BJ (cell line): ENCODE measurements at regions not wholly inside any gene's neighbourhood (a gene's known extent, or its start where the extent isn't known, plus 50 kb on each side); places are given as distances from the start of the nearest gene placed in this dataset.
"Not testable (repeated sequence)": the region's sequence is repeated elsewhere in the genome, so short reads cannot be mapped to it uniquely, and the experiment has no call there.

Source experiments
- CTCF ChIA-PET: fragments of 350-600 bp; formaldehyde crosslinking; extraction: SDS; loops from one replicate; lab custom pipeline; 2021; ENCODE audit warnings: antibody characterized with exemption, inconsistent platforms; lab: Yijun Ruan, JAX
- POLR2A ChIA-PET: fragments of 300-600 bp; sonication (Branson Sonifier 250); formaldehyde crosslinking; extraction: SDS; loops from one replicate; lab custom pipeline; 2021; ENCODE audit warnings: antibody characterized with exemption; lab: Charles Lee
- DNase-seq: peaks from one replicate; pipeline ENCODE4 v3.0.0-alpha.2; 2011; ENCODE audit warnings: low read depth
- H3K27me3 ChIP-seq: 2 replicates; pipeline ENCODE4 v1.6.0; 2011; ENCODE audit warnings: low read length; ENCODE audit not compliant: control insufficient read depth, insufficient read depth
- H3K36me3 ChIP-seq: 2 replicates; pipeline ENCODE4 v1.5.1; 2011; ENCODE audit warnings: low read length; ENCODE audit not compliant: control insufficient read depth, insufficient read depth
- H3K4me3 ChIP-seq: 2 replicates; pipeline ENCODE4 v1.5.1; 2011; ENCODE audit warnings: low read depth, mild to moderate bottlenecking, control low read depth, low read length
- TF ChIP-seq, protein P1 (sequence below): IDR thresholded peaks from 2 replicates; pipeline ENCODE4 v1.5.1; 2011; ENCODE audit warnings: low read depth, mild to moderate bottlenecking, control low read depth, inconsistent platforms, low read length, moderate library complexity; ENCODE audit not compliant: insufficient read depth

- ChIA-PET CTCF (interaction anchor here (1.5 to 1.9 kb wide), 2 partner anchors 12 to 395 kb away, joined by 5 read pairs; no protein-coding TSS in a partner anchor), POLR2A (no interaction called here)
These were observed 91.4 kb upstream of the CCDC71L start for GRCh38 chr7:106752367-106752766.

GRCh38 chr7:106755024-106755423 is 94.1 kb upstream of the CCDC71L start:
- H3K36me3 ChIP-seq, POLR2A ChIA-PET: not testable (repeated sequence)
- CTCF ChIA-PET = interaction anchor here (0.6 to 1.7 kb wide), 3 partner anchors 9 to 115 kb away, joined by 3 to 5 read pairs (median 3); no protein-coding TSS in a partner anchor

More at GRCh38 chr7:106752367-106752766, 91.4 kb upstream of the CCDC71L start:
- H3K4me3 ChIP-seq = no peak overlapping the region
- no peak for DNase-seq
- no peaks in the 10 kb centered on the region for H3K36me3 ChIP-seq
- TF ChIP-seq, protein P1, sequence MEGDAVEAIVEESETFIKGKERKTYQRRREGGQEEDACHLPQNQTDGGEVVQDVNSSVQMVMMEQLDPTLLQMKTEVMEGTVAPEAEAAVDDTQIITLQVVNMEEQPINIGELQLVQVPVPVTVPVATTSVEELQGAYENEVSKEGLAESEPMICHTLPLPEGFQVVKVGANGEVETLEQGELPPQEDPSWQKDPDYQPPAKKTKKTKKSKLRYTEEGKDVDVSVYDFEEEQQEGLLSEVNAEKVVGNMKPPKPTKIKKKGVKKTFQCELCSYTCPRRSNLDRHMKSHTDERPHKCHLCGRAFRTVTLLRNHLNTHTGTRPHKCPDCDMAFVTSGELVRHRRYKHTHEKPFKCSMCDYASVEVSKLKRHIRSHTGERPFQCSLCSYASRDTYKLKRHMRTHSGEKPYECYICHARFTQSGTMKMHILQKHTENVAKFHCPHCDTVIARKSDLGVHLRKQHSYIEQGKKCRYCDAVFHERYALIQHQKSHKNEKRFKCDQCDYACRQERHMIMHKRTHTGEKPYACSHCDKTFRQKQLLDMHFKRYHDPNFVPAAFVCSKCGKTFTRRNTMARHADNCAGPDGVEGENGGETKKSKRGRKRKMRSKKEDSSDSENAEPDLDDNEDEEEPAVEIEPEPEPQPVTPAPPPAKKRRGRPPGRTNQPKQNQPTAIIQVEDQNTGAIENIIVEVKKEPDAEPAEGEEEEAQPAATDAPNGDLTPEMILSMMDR = no peak
- no peaks in the 10 kb centered on the region for H3K27me3 ChIP-seq

DNA sequence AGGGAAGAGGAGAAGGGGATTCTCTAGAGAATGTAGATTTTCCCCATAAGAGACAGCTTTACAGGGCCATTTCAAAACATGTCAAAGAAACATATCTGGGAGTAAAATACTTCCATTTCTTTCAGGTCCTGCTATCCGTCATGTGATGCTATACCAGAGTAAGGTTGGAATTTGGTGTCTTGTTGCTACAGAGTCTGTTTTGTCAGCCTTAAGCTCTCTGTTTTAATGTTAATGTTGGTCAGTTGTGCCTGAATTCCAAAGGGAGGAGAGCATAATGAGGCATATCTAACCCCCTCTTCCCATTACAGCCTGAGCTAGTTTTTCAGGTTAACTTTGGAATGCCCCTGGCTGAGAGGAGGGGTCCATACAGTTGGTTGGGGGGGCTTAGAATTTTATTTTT is 94.7 kb upstream of the CCDC71L start:
- ChIA-PET POLR2A (no interaction called here), CTCF (interaction anchor here (0.6 to 1.7 kb wide), 4 partner anchors 10 to 579 kb away, joined by 3 to 5 read pairs (median 3); no protein-coding TSS in a partner anchor)
- Histone ChIP-seq H3K36me3 (no peaks in the 10 kb centered on the region), H3K4me3 (no peak overlapping the region), H3K27me3 (no peaks in the 10 kb centered on the region)
- DNase-seq = no peak
- TF ChIP-seq, protein P1 = no peak

More at GRCh38 chr7:106755024-106755423, 94.1 kb upstream of the CCDC71L start:
- H3K27me3 ChIP-seq, H3K4me3 ChIP-seq, DNase-seq: not testable (repeated sequence)

GRCh38 chr7:106756071-106756470 is 95.1 kb upstream of the CCDC71L start:
- Histone ChIP-seq H3K27me3 (no peaks in the 10 kb centered on the region), H3K36me3 (no peaks in the 10 kb centered on the region), H3K4me3 (no peak overlapping the region)
- TF ChIP-seq, protein P1 = no peak
- no peak for DNase-seq
- ChIA-PET CTCF (interaction anchor here (1.3 to 1.4 kb wide), 2 partner anchors 116 to 580 kb away, joined by 3 read pairs; no protein-coding TSS in a partner anchor), POLR2A (no interaction called here)

DNA sequence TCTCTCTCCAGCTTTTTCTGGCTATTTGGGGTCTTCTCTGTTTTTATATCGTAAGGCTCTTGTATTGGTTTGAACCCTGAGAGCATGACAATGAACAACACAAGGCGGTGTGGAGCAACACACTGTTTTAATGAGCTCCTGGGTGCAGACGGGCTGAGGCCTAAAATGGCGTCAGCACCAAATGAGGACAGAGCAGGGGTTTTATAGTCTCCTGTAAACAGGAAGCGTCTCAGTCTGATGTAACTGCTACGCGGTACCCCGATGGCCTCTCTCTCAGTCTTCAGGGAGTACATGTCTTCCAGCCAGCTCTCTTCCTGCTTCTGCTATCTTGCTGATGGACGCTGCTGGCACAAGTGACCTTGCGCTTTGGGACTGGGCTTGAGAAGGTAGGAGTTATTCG is 95.9 kb upstream of the CCDC71L start:
- no peaks in the 10 kb centered on the region for H3K27me3 ChIP-seq
- TF ChIP-seq, protein P1 = no peak
- DNase-seq = no peak
- CTCF ChIA-PET = interaction anchor here (1.1 to 2.3 kb wide), 5 partner anchors 9 to 580 kb away, joined by 3 to 6 read pairs (median 3); no protein-coding TSS in a partner anchor
- POLR2A ChIA-PET = no interaction called here
- H3K4me3 ChIP-seq = no peak overlapping the region
- no peaks in the 10 kb centered on the region for H3K36me3 ChIP-seq
